Esophagus squamous epithelium (tissue), 4 donors: ENCODE measurements at regions not wholly inside any gene's neighbourhood (a gene's known extent, or its start where the extent isn't known, plus 50 kb on each side); places are given as distances from the start of the nearest gene placed in this dataset.

ENCODE experiments used
- CTCF ChIP-seq, 6 experiments: fragments of 450-650 bp in 4 of 6; fragments of 200-600 bp in 2 of 6; sonication (generic) in 2 of 6; IDR thresholded peaks; one replicate each; pipeline ENCODE4 v1.5.1; 2016 to 2019; ENCODE audit warnings: antibody characterized with exemption in 6 of 6, mild to moderate bottlenecking in 4 of 6, moderate library complexity in 4 of 6
- POLR2A ChIP-seq, 4 donors: fragments of 450-650 bp; IDR thresholded peaks; one replicate each; pipeline ENCODE4 v1.6.1; 2017; ENCODE audit warnings: antibody characterized with exemption in 4 of 4, mild to moderate bottlenecking in 4 of 4, moderate library complexity in 3 of 4

DNA sequence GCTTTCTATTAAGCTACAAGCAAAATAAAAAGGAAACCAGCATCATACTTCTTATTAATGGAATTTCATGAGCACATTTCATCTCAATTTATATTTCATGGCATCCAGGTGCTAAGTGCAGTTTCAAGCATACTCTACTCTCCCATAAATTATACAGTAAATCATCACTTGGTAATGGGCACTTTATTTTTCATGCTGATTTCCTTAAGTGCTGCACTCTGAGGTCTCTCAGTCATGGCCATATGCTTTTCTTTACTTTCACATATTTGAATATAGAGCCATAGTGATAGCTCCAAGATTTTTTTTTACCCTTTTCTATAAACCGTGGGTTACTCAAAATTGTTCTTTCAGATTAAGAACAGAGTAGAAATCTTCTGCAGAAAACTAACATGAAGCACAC is 1505.7 kb upstream of the CADM2 start:
- TF ChIP-seq POLR2A (IDR thresholded peaks at IDR 0.05) = no peak
- no peak for TF ChIP-seq CTCF (IDR thresholded peaks at IDR 0.05)
